ENCODE measurements at regions not wholly inside any gene's neighbourhood (a gene's known extent, or its start where the extent isn't known, plus 50 kb on each side); places are given as distances from the start of the nearest gene placed in this dataset.
A peak's percentile ranks its signal among the peaks of the same experiment; 100 is the strongest.
"Not testable (repeated sequence)": the region's sequence is repeated elsewhere in the genome, so short reads cannot be mapped to it uniquely, and the experiment has no call there.

GRCh38 chr20:39792334-39792733 lies 830.2 kb downstream of the DHX35 start:
- no peak for DNase-seq

- DNase-seq: no peak
These were observed 827.3 kb downstream of the DHX35 start for GRCh38 chr20:39789411-39789810.

GRCh38 chr20:39785252-39785917 lies 823.2 kb downstream of the DHX35 start:
- no peak for DNase-seq

- DNase-seq: no peak
These were observed 822.5 kb downstream of the DHX35 start for GRCh38 chr20:39784693-39785092.

GRCh38 chr20:39778847-39779604 lies 816.9 kb downstream of the DHX35 start:
- no peak for DNase-seq

GRCh38 chr20:39778431-39778830 lies 816.3 kb downstream of the DHX35 start:
- DNase-seq: no peak

GRCh38 chr20:39777610-39778009 lies 815.5 kb downstream of the DHX35 start:
- no peak for DNase-seq

- peak; percentile 31 for DNase-seq
These were observed 813.0 kb downstream of the DHX35 start for GRCh38 chr20:39775110-39775509.

- DNase-seq: no peak
These were observed 811.3 kb downstream of the DHX35 start for GRCh38 chr20:39773380-39774000.

- no peak for DNase-seq
These were observed 805.2 kb downstream of the DHX35 start for GRCh38 chr20:39767352-39767751.

- no peak for DNase-seq
These were observed 804.2 kb downstream of the DHX35 start for GRCh38 chr20:39766333-39766732.

- DNase-seq: no peak
These were observed 800.6 kb downstream of the DHX35 start for GRCh38 chr20:39762716-39763115.

GRCh38 chr20:39758876-39759275 lies 796.7 kb downstream of the DHX35 start:
- no peak for DNase-seq

GRCh38 chr20:39756828-39757227 lies 794.7 kb downstream of the DHX35 start:
- no peak for DNase-seq

GRCh38 chr20:39756369-39756768 lies 794.2 kb downstream of the DHX35 start:
- no peak for DNase-seq

- no peak for DNase-seq
These were observed 790.2 kb downstream of the DHX35 start for GRCh38 chr20:39752262-39752876.

GRCh38 chr20:39751557-39752137 lies 789.5 kb downstream of the DHX35 start:
- no peak for DNase-seq

- no peak for DNase-seq
These were observed 783.2 kb downstream of the DHX35 start for GRCh38 chr20:39745380-39745779.

- no peak for DNase-seq
These were observed 776.5 kb downstream of the DHX35 start for GRCh38 chr20:39738651-39739050.

GRCh38 chr20:39736434-39737327 lies 774.5 kb downstream of the DHX35 start:
- DNase-seq: peak; percentile 26

- not testable (repeated sequence) for DNase-seq
These were observed 763.4 kb downstream of the DHX35 start for GRCh38 chr20:39725513-39725912.

GRCh38 chr20:39719293-39719692 lies 757.1 kb downstream of the DHX35 start:
- no peak for DNase-seq
